Neural crest cell (in vitro differentiated cells): ENCODE measurements at regions not wholly inside any gene's neighbourhood (a gene's known extent, or its start where the extent isn't known, plus 50 kb on each side); places are given as distances from the start of the nearest gene placed in this dataset.
"Not testable (repeated sequence)": the region's sequence is repeated elsewhere in the genome, so short reads cannot be mapped to it uniquely, and the experiment has no call there.

Source experiments
- DNase-seq: peaks from one replicate; pipeline ENCODE4 v3.0.0; 2021; ENCODE audit warnings: low read depth, mixed read lengths, low spot score
- H3K27ac Mint-ChIP-seq: one replicate; pipeline ENCODE4 v1.8.0; 2021; ENCODE audit warnings: mild to moderate bottlenecking, mixed read lengths; ENCODE audit not compliant: unreplicated experiment
- H3K27me3 Mint-ChIP-seq: 2 replicates; pipeline ENCODE4 v1.8.0; 2021; ENCODE audit warnings: low read depth, mild to moderate bottlenecking, mixed read lengths
- H3K36me3 Mint-ChIP-seq: 2 replicates; pipeline ENCODE4 v1.8.0; 2021; ENCODE audit warnings: low read depth, mild to moderate bottlenecking, mixed read lengths
- H3K4me1 Mint-ChIP-seq: 2 replicates; pipeline ENCODE4 v1.8.0; 2021; ENCODE audit warnings: mixed read lengths
- H3K4me3 Mint-ChIP-seq: one replicate; pipeline ENCODE4 v1.8.0; 2021; ENCODE audit warnings: mild to moderate bottlenecking, mixed read lengths
- H3K9me3 Mint-ChIP-seq: 2 replicates; pipeline ENCODE4 v1.8.0; 2021; ENCODE audit warnings: mixed read lengths
- CTCF ChIP-seq: fragments of 200-600 bp; sonication (generic); conservative IDR thresholded peaks from 2 replicates; pipeline ENCODE4 v1.5.0; 2021; ENCODE audit warnings: antibody characterized with exemption, mild to moderate bottlenecking

GRCh38 chrX:96502507-96502906 is 182.1 kb upstream of the DIAPH2 start:
- no peak for DNase-seq
- Mint-ChIP-seq H3K9me3 (no peaks in the 10 kb centered on the region), H3K27me3 (no peaks in the 10 kb centered on the region), H3K4me3 (no peak overlapping the region), H3K36me3 (no peaks in the 10 kb centered on the region), H3K27ac (no peak overlapping the region), H3K4me1 (no peaks in the 10 kb centered on the region)
- TF ChIP-seq CTCF, result no peak

GRCh38 chrX:96529386-96529785 is 155.3 kb upstream of the DIAPH2 start:
- not testable (repeated sequence) for H3K36me3 Mint-ChIP-seq, H3K27ac Mint-ChIP-seq, DNase-seq, H3K4me1 Mint-ChIP-seq, H3K9me3 Mint-ChIP-seq, H3K4me3 Mint-ChIP-seq, H3K27me3 Mint-ChIP-seq

- TF ChIP-seq CTCF, result no peak
- DNase-seq, result no peak
- H3K36me3 Mint-ChIP-seq, result no peaks in the 10 kb centered on the region
- no peak overlapping the region for H3K27ac Mint-ChIP-seq
- H3K4me3 Mint-ChIP-seq, result no peak overlapping the region
- H3K4me1 Mint-ChIP-seq, result no peaks in the 10 kb centered on the region
- H3K27me3 Mint-ChIP-seq, result no peaks in the 10 kb centered on the region
- H3K9me3 Mint-ChIP-seq, result no peaks in the 10 kb centered on the region
Measured at GRCh38 chrX:96538104-96538725, 146.4 kb upstream of the DIAPH2 start.

GRCh38 chrX:96540111-96540631 is 144.5 kb upstream of the DIAPH2 start:
- Mint-ChIP-seq H3K27me3 (no peaks in the 10 kb centered on the region), H3K9me3 (no peaks in the 10 kb centered on the region), H3K27ac (no peak overlapping the region), H3K36me3 (no peaks in the 10 kb centered on the region), H3K4me1 (no peaks in the 10 kb centered on the region), H3K4me3 (no peak overlapping the region)
- no peak for TF ChIP-seq CTCF
- DNase-seq, result no peak

GRCh38 chrX:96546281-96546680 is 138.4 kb upstream of the DIAPH2 start:
- not testable (repeated sequence) for DNase-seq, H3K36me3 Mint-ChIP-seq, H3K4me1 Mint-ChIP-seq, H3K9me3 Mint-ChIP-seq, H3K27me3 Mint-ChIP-seq, H3K4me3 Mint-ChIP-seq, H3K27ac Mint-ChIP-seq

GRCh38 chrX:96551322-96551872 is 133.2 kb upstream of the DIAPH2 start:
- H3K36me3 Mint-ChIP-seq, result no peaks in the 10 kb centered on the region
- no peak overlapping the region for H3K4me3 Mint-ChIP-seq
- no peaks in the 10 kb centered on the region for H3K27me3 Mint-ChIP-seq
- TF ChIP-seq CTCF, result no peak
- no peak overlapping the region for H3K27ac Mint-ChIP-seq
- DNase-seq, result no peak
- no peaks in the 10 kb centered on the region for H3K9me3 Mint-ChIP-seq
- no peaks in the 10 kb centered on the region for H3K4me1 Mint-ChIP-seq
